ENCODE measurements at regions not wholly inside any gene's neighbourhood (a gene's known extent, or its start where the extent isn't known, plus 50 kb on each side); places are given as distances from the start of the nearest gene placed in this dataset.

DNA sequence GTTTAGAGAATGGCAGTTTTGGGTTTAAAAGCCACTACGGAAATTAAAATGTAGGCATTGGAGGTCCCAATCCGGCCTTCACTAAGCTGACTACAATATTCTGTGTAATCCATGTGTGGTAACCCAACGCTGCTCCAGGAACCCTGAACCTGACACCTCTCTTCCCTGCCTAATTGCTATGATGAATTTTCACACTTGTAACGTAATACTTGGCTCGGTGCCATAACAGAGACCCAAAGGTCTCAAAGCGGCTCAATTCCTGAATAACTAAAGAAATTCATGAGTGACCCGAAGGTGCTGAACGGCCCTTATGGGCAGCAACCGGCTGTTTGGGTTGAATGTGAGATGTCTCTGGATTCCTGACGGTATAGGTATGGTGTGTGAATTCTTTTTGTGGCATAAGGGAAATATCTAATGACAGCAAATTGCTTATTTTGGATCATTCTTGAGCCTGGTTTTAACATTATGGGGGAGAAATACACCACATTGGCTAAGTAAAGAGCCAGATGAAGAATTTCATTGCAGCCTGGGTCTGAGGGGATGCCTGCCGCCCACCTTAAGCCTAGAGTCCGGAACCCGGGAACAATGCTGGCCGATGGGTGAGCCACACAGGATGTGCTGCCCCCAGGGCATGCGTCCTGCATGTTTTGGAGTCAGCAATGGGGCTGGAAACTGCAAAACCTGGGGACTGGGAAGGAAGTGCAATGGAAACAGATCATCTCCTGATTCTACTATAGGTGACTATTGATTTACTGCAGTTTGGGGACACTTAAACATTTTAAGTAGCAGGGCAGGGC is 69.7 kb upstream of the FZD8 start:
- no peak for DNase-seq

DNA sequence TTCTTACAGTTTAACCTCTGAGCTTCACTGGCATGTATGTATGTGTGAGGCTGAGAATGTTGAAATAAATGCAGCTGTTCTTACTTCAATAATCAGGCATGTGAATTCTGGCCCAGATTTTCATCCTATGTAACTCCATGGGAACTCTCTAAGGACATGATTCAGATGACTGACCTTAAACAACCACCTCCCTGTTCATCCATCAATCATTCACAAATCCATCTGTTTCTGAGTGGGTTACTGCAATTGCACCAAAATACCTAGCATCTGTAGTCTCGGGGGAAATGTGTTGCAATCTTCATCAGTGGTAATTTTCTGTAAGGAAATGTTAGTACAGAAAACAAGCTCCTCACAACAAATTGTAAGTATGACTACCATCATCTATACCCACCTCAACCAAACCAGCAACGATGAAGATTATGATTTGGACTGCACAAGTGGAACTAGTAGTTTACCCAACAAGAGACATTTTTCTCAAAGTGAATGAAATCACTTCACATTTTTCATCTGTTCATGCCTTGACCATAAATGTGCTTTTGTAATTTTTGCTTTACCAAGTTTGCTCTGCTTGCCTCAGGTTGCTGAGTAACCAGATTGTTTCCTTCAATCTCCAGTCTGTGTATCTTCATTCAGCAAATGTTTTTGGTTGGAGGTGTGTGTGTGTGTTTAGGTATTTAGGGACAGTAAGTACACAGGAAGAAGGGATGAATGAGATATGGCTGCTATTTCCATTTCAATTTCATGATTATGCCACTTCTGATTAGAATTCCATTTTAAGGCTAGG is 65.7 kb upstream of the FZD8 start:
- no peak for DNase-seq

DNA sequence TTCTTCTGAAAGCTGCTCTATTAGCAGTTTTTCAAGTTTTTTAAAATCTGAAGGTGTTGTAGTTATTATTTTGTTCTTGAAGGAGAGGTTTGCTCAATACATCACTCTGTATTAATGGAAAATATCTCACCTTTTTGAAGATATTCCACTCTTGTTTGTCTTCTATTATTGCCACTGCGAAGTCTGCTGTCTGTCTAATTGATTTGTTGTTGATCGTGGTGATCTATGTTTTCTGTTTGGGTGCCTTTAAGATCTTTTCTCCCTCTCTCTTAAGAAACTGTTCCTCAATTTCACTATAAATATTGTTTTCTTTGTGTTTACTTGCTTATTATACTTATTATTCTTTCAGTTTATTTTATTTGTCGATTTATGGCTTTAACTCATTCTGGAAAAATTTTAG is 64.9 kb upstream of the FZD8 start:
- no peak for DNase-seq

DNA sequence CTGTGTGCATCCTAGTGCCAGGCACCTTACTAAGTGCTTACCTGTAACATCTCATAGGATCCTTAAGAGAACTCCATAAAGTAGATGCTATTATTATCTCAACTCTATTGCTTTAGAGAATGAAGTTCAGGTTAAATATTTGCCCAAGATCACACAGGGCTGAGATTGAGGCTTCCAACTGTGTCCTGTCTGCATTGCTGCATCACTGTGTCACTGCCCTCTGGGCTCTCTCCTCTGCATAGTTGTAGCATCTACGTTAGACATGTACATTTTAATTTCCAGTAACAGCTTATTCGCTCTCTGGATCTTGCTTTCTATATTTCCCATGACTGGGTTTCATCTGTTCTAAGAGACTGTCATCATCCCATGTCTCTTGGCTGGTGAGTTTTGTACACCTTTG is 63.6 kb upstream of the FZD8 start:
- DNase-seq: no peak

DNA sequence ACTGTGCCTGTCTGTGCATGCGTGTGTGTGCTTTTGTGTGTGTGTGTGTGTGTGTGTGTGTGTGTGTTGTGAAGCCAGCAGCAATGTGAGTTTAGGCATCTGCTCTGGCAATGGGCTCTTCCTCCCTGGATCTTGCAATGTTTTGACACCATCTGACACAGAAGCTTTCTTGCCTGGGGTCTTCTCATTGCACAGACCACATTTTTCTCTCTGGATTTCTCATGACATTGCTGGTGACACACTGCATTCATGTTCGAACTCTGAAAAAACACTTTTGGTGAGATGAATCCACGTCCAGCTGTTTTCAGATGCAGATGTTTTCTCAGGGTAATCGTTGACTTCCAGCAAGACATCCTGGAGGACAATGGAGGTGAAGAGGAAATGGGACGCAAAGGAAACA is 63.0 kb upstream of the FZD8 start:
- no peak for DNase-seq

DNA sequence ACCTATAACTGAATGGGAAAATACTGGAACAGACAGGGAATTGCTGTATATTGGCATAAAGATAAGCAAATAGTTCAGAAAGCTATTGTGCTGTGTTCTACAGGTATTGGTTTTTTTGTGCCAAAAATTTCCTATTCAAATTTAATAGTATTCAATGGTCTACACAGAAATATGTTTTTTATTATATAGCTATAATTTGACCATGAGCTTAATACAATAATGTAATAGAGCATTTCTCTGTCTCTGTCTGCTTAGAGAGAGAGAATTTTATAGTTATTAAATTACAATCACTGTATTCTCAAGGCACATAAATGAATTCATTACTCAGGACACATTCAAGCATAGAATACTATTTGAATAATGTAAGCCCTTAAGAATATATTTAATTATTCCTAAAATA is 62.3 kb upstream of the FZD8 start:
- no peak for DNase-seq

DNA sequence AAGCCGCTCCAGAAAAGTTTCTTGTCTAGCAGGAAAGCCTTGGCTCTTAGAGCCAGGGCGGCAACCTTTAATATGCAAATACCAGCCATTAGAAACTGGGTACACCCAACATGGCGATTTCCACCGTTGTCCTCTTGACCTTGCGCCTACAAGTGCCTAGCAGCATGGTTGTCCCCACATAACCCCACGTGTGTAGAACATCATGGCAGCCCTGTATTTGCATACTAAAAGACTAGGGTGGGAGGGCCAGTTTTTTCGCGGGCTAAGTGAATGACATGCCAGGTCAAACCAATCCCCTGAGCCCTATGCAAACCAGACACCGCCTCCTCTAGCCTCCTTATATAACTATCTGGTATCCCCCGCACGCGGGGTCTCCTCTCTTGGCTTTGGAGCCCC is 58.4 kb upstream of the FZD8 start:
- DNase-seq: no peak

DNA sequence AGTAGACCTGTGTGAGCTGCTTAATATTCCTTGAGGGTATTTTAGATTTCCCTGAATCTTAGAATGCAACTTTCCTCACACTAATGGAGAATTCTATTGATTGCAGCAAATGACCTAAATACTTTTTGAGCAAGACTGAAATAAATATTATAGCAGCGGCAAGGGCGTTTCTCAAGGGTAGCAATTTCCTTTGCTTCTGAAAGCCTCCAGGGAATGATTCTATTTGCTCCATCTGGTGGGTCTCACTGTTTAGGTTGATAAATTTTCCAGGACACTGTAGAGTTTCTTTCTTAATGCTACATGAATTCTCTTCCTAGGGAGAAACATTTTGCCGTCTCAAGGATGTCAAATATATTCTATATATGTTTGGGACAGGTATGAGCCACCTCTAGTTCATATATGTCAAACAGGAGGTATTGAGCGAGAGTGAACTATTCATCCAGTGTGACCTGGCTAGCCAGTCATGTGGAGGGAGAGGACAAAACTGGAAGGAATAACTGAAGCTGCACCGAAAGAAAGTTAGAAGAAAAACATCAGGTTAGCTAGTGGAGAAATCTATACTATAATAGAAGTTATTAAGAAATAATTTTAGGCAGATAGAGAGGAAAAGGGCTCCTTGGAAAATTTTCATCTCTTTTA is 57.9 kb upstream of the FZD8 start:
- no peak for DNase-seq

DNA sequence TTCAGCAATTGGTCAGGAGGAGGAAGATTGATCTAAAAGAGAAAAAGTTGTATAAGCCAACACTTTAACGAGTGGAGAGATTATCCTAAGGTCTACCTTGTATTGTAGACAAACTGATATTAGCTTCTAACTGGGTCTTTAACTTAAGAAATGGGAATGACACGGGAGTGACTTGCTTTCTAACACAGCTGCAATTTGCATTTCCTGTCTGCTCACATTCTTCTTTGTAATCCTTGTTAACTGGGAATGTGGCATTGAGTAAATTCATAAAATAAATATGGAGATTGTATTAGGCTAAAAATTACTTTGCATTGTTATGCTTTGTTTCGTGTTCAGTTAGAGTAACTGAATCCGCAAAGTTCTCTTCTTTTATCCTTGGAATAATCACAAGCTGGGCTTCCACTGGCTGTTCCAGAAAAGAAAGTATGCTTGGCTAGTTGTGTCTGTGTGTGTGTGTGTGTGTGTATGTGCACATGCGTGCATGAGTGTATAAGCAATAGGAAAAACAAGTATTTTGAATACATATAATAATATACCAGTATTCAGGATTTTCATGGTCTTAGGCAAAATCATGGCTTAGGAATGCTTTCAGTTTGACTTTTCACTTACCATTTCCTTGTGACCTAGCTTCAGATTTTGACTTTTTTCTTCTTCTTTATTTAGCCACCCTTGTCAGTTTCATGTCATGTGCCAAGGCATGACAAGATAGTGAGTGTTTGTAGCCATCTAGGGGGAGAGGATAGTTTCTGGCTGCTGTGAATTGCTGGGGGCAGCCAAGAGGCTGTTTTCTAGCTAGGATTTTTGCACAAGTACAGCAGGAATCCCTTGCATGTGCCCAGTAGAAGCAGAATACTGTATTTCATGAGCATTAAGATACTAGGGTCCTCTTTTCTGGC is 54.5 kb upstream of the FZD8 start:
- no peak for DNase-seq

DNA sequence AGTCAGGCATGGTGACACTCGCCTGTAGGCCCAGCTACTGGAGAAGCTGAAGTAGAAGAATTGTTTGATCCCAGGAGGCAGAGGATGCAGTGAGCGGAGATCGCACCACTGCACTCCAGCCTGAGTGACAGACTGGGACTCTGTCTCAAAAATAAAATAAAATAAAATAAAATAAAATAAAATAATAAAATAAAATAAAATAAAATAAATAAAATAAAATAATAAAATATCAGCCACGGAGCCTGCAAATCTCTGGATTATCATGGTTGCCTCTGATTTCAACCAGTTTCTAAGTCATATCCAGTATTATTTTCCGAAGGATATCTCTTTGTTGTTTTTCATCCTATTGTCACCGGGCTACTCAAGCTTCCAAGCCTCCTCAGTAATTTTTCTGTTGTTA is 51.7 kb upstream of the FZD8 start:
- DNase-seq: no peak

All from fibroblast of skin of back (primary cell).